GM12878 (cell line): ENCODE measurements at regions not wholly inside any gene's neighbourhood (a gene's known extent, or its start where the extent isn't known, plus 50 kb on each side); places are given as distances from the start of the nearest gene placed in this dataset.

ENCODE experiments used
- ATAC-seq: fragments of 200-7000 bp; cut with Tn5 transposase; 3 replicates; pipeline ENCODE4 v1.9.1; 2020; ENCODE audit warnings: mild to moderate bottlenecking, moderate library complexity
- BruUV-seq: library from RNA; stranded (reverse); fragments of 400-500 nt; replicated peaks from 2 replicates; lab custom pipeline; 2021; lab: Mats Ljungman, UMichigan
- CTCF ChIA-PET: fragments of 300-600 bp; sonication (Branson Sonifier 250); formaldehyde crosslinking; extraction: SDS; loops from one replicate; lab custom pipeline; 2021; ENCODE audit warnings: inconsistent platforms; lab: Yijun Ruan, JAX
- POLR2A ChIA-PET: fragments of 350-600 bp; formaldehyde crosslinking; extraction: SDS; loops from one replicate; lab custom pipeline; 2021; ENCODE audit warnings: inconsistent platforms; lab: Charles Lee
- RAD21 ChIA-PET: fragments of 300-600 bp; sonication (Branson Sonifier 250); formaldehyde crosslinking; loops from one replicate; lab custom pipeline; 2023; ENCODE audit warnings: antibody characterized with exemption; ENCODE audit not compliant: unreplicated experiment; lab: Charles Lee
- SMC1A ChIA-PET: fragments of 300-600 bp; sonication (Branson Sonifier 250); formaldehyde crosslinking; loops from one replicate; lab custom pipeline; 2023; ENCODE audit not compliant: unreplicated experiment, uncharacterized antibody; lab: Charles Lee
- DNase-seq: peaks from one replicate; pipeline ENCODE4 v3.0.0-alpha.2; 2011; ENCODE audit warnings: low read depth, low spot score
- FAIRE-seq: peaks from 3 replicates; lab custom pipeline; 2011; peaks lifted over from hg19 to GRCh38; lab: Jason Lieb, UNC
- H2AFZ ChIP-seq: 2 replicates; pipeline ENCODE4 v1.6.0; 2011; ENCODE audit warnings: low read depth, low read length, control low read depth; ENCODE audit not compliant: control insufficient read depth
- H3K27ac ChIP-seq: 2 replicates; pipeline ENCODE4 v1.5.1; 2011; ENCODE audit warnings: control low read depth; ENCODE audit not compliant: control insufficient read depth, insufficient read depth
- H3K27me3 ChIP-seq, 2 experiments: replicated peaks in 1 of 2; 2 replicates each; pipeline versions ENCODE4 v1.6.0 to v1.6.1; 2011; ENCODE audit warnings: low read length in 1 of 2; ENCODE audit not compliant: control insufficient read depth in 2 of 2, insufficient read depth in 2 of 2
- H3K36me3 ChIP-seq, 2 experiments: 2 replicates each; pipeline ENCODE4 v1.5.1; 2011; ENCODE audit warnings: low read length in 1 of 2; ENCODE audit not compliant: control insufficient read depth in 2 of 2, insufficient read depth in 2 of 2
- H3K4me1 ChIP-seq: 2 replicates; pipeline ENCODE4 v1.6.1; 2011; ENCODE audit warnings: mild to moderate bottlenecking, low read length, moderate library complexity, mixed read lengths; ENCODE audit not compliant: control insufficient read depth, insufficient read depth
- H3K4me2 ChIP-seq: 2 replicates; pipeline ENCODE4 v1.6.0; 2011; ENCODE audit warnings: control low read depth; ENCODE audit not compliant: control insufficient read depth, insufficient read depth
- H3K4me3 ChIP-seq: fragments of 200-600 bp; sonication (generic); 2 replicates; pipeline ENCODE4 v1.5.1; 2016
- H3K79me2 ChIP-seq: 2 replicates; pipeline ENCODE4 v1.6.0; 2011; ENCODE audit warnings: low read length; ENCODE audit not compliant: control insufficient read depth, insufficient read depth
- H3K9ac ChIP-seq: 2 replicates; pipeline ENCODE4 v1.8.0; 2011; ENCODE audit warnings: low read length, control low read depth, mixed read lengths; ENCODE audit not compliant: control insufficient read depth, insufficient read depth
- H3K9me3 ChIP-seq: replicated peaks from 3 replicates; pipeline ENCODE4 v1.5.1; 2011; ENCODE audit warnings: mild to moderate bottlenecking, low read length; ENCODE audit not compliant: control insufficient read depth, insufficient read depth
- H4K20me1 ChIP-seq: 2 replicates; pipeline ENCODE4 v1.6.0; 2011; ENCODE audit not compliant: control insufficient read depth, insufficient read depth
- EED ChIP-seq: sonication (generic); IDR thresholded peaks from 2 replicates; pipeline ENCODE4 v1.6.1; 2016; ENCODE audit warnings: antibody characterized with exemption, low read depth
- RAD21 ChIP-seq: IDR thresholded peaks from 2 replicates; pipeline ENCODE4 v1.6.1; 2011; ENCODE audit warnings: mild to moderate bottlenecking, low read depth, low read length, moderate library complexity; ENCODE audit not compliant: insufficient read depth
- SREBF1 ChIP-seq: IDR thresholded peaks from 2 replicates; pipeline ENCODE4 v1.6.1; 2012; ENCODE audit warnings: mild to moderate bottlenecking, low read length
- WGBS: methylation state at CpG from one replicate; pipeline ENCODE4 v1.1.6; 2016; ENCODE audit warnings: low lambda C conversion rate; ENCODE audit not compliant: insufficient replicate concordance, insufficient coverage; ENCODE audit errors: missing lambda C conversion rate; 5-methylcytosine and 5-hydroxymethylcytosine counted together
- in situ Hi-C: fragments of 300-500 bp; cut with MboI; formaldehyde crosslinking; loops from 9 replicates; pipeline ENCODE4 v1.14.3; 2018; ENCODE audit warnings: mixed read lengths
- intact Hi-C: fragments of 100-400 bp; cut with micrococcal nuclease; formaldehyde crosslinking; loops from one replicate; pipeline ENCODE4 v1.14.2; 2022; ENCODE audit not compliant: unreplicated experiment
- TF ChIP-seq, protein P1 (sequence below): fragments of 450-650 bp; IDR thresholded peaks from 2 replicates; pipeline ENCODE4 v1.6.1; 2016; ENCODE audit warnings: mild to moderate bottlenecking, moderate library complexity, borderline replicate concordance
- TF ChIP-seq, protein P2 (sequence below), 3 experiments: IDR thresholded peaks in 2 of 3; conservative IDR thresholded peaks in 1 of 3; 2 replicates each; pipeline ENCODE4 v1.5.1; 2011; ENCODE audit warnings: low read depth in 3 of 3, low read length in 3 of 3, mild to moderate bottlenecking in 3 of 3, control low read depth in 2 of 3, moderate library complexity in 2 of 3, inconsistent platforms in 1 of 3, mixed read lengths in 1 of 3; ENCODE audit not compliant: control insufficient read depth in 2 of 3, insufficient read depth in 1 of 3; ENCODE audit errors: extremely low read depth in 1 of 3

DNA sequence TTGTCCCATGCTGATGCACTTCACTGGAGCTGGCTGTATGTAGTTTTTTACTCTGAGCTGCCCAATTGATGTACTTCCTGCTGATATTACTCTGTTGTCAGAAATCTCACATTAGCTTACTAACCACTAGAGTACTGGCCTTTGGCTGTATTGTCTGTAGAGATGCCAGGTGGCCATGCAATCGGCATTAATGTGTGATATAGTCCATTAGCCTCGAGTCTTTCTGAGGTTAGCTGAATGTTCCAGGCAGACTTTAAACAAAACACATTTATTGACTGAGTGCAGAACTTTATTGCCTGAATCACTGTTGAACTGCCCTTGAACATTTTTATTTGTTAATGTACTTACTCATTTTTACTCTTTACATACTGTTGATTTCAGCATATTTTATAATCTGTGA is 335.2 kb downstream of the PCDH10 start (continued):
- TF ChIP-seq, protein P1, sequence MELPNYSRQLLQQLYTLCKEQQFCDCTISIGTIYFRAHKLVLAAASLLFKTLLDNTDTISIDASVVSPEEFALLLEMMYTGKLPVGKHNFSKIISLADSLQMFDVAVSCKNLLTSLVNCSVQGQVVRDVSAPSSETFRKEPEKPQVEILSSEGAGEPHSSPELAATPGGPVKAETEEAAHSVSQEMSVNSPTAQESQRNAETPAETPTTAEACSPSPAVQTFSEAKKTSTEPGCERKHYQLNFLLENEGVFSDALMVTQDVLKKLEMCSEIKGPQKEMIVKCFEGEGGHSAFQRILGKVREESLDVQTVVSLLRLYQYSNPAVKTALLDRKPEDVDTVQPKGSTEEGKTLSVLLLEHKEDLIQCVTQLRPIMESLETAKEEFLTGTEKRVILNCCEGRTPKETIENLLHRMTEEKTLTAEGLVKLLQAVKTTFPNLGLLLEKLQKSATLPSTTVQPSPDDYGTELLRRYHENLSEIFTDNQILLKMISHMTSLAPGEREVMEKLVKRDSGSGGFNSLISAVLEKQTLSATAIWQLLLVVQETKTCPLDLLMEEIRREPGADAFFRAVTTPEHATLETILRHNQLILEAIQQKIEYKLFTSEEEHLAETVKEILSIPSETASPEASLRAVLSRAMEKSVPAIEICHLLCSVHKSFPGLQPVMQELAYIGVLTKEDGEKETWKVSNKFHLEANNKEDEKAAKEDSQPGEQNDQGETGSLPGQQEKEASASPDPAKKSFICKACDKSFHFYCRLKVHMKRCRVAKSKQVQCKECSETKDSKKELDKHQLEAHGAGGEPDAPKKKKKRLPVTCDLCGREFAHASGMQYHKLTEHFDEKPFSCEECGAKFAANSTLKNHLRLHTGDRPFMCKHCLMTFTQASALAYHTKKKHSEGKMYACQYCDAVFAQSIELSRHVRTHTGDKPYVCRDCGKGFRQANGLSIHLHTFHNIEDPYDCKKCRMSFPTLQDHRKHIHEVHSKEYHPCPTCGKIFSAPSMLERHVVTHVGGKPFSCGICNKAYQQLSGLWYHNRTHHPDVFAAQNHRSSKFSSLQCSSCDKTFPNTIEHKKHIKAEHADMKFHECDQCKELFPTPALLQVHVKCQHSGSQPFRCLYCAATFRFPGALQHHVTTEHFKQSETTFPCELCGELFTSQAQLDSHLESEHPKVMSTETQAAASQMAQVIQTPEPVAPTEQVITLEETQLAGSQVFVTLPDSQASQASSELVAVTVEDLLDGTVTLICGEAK = no peak
- TF ChIP-seq SREBF1 = no peak

DNA sequence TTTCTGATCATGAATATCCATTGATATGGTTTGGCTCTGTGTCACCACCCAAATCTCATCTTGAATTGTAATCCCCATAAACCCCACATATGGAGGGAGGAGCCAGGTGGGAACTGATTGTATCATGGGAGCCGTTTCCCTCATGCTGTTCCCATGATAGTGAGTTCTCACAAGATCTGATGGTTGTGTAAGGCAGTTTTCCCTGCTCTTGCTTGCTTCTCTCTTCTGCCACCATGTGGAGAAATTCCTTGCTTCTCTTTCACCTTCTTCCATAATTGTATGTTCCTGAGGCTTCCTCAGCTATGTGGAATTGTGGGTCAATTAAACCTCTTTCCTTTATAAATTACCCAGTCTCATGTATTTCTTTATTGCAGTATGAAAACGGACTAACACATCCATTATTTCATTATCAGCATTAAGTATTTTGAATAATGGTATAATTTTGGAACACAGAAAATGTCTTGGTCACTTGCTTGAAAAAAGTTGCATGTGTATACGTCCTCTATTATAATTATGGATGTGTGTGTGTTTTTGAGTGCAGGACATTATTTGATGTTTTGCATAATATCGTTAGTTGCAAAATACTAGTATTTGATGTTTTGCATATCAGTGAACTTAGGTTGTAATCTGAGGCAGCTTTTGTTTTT is 334.6 kb downstream of the PCDH10 start:
- no peak overlapping the region for H3K27ac ChIP-seq
- intact Hi-C loops = loop anchor here (5.0 kb wide), 1 partner anchor 336 kb away; the partner anchor contains the start of gene PCDH10
- H3K4me1 ChIP-seq = no peaks in the 10 kb centered on the region
- H3K36me3 ChIP-seq = no peaks in the 10 kb centered on the region
- ChIA-PET RAD21 (interaction anchor here (1.3 kb wide), 1 partner anchor 330 kb away, joined by 5 read pairs; no protein-coding TSS in a partner anchor), POLR2A (no interaction called here), CTCF (interaction anchor here (0.7 to 1.6 kb wide), 5 partner anchors 12 to 337 kb away, joined by 3 to 6 read pairs (median 4); no protein-coding TSS in a partner anchor), SMC1A (interaction anchor here (1.3 kb wide), 1 partner anchor 337 kb away, joined by 3 read pairs; no protein-coding TSS in a partner anchor)
- ATAC-seq (no peak), FAIRE-seq (no peak), DNase-seq (no peak)
- no peak overlapping the region for H3K9ac ChIP-seq
- no peak overlapping the region for H2AFZ ChIP-seq
- no peaks in the 10 kb centered on the region for H3K9me3 ChIP-seq
- WGBS = 14% methylated on average over 4 of the region's 4 CpGs
- no peaks in the 10 kb centered on the region for H3K79me2 ChIP-seq
- H3K4me2 ChIP-seq = no peak overlapping the region
- no peaks in the 10 kb centered on the region for H3K27me3 ChIP-seq
- in situ Hi-C loops = no loop called here
- TF ChIP-seq, protein P2, sequence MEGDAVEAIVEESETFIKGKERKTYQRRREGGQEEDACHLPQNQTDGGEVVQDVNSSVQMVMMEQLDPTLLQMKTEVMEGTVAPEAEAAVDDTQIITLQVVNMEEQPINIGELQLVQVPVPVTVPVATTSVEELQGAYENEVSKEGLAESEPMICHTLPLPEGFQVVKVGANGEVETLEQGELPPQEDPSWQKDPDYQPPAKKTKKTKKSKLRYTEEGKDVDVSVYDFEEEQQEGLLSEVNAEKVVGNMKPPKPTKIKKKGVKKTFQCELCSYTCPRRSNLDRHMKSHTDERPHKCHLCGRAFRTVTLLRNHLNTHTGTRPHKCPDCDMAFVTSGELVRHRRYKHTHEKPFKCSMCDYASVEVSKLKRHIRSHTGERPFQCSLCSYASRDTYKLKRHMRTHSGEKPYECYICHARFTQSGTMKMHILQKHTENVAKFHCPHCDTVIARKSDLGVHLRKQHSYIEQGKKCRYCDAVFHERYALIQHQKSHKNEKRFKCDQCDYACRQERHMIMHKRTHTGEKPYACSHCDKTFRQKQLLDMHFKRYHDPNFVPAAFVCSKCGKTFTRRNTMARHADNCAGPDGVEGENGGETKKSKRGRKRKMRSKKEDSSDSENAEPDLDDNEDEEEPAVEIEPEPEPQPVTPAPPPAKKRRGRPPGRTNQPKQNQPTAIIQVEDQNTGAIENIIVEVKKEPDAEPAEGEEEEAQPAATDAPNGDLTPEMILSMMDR (IDR thresholded peaks at IDR 0.05 in 2 of 3, conservative IDR thresholded peaks at IDR 0.05 in 1 of 3; ENCODE audit: control insufficient read depth in 2 of 3, extremely low read depth in 1 of 3, insufficient read depth in 1 of 3, low read depth in 3 of 3, low read length in 3 of 3) = peak in 1 of 3 experiments; percentile 18; a peak in 1 of 6 replicates
- 0 out of 2 replicates have a peak, but pooled peaks have one; percentile 14 for TF ChIP-seq RAD21
- no peak for TF ChIP-seq EED
- no peak overlapping the region for H3K4me3 ChIP-seq
- BruUV-seq = no TSS peak
- no peaks in the 10 kb centered on the region for H4K20me1 ChIP-seq
